K562 (cell line): ENCODE measurements at regions not wholly inside any gene's neighbourhood (a gene's known extent, or its start where the extent isn't known, plus 50 kb on each side); places are given as distances from the start of the nearest gene placed in this dataset.

ENCODE experiments used
- ATAC-seq: fragments of 200-7000 bp; cut with Tn5 transposase; 3 replicates; pipeline ENCODE4 v1.9.1; 2020; ENCODE audit warnings: moderate library complexity
- BruUV-seq: library from RNA; stranded (reverse); fragments of 400-500 nt; replicated peaks from 2 replicates; lab custom pipeline; 2021; lab: Mats Ljungman, UMichigan
- CTCF ChIA-PET: fragments of 300-600 bp; formaldehyde crosslinking; extraction: SDS; loops from one replicate; lab custom pipeline; 2021; ENCODE audit warnings: low intra/inter-chr PET ratio; lab: Yijun Ruan, JAX
- POLR2A ChIA-PET: fragments of 300-600, 350-650 bp; sonication (Branson Sonifier 250); formaldehyde crosslinking; extraction: SDS; loops from one replicate; lab custom pipeline; 2021; ENCODE audit warnings: antibody characterized with exemption, inconsistent platforms; lab: Yijun Ruan, JAX
- DNase-seq, 4 experiments: peaks; one replicate each; pipeline versions ENCODE4 v3.0.0 to v3.0.0-alpha.2; 2011 to 2018; ENCODE audit warnings: low spot score in 3 of 4, mixed read lengths in 3 of 4; ENCODE audit errors: extremely low read depth in 1 of 4
- FAIRE-seq: peaks from 2 replicates; lab custom pipeline; 2011; peaks lifted over from hg19 to GRCh38; lab: Jason Lieb, UNC
- H2AFZ ChIP-seq: 2 replicates; pipeline ENCODE4 v1.6.0; 2011; ENCODE audit warnings: low read depth, low read length, control low read depth, inconsistent platforms
- H3K27ac ChIP-seq: fragments of 200-600 bp; 3 replicates; pipeline ENCODE4 v1.8.0; 2011; ENCODE audit warnings: low read depth, mild to moderate bottlenecking, control low read depth, inconsistent platforms, low read length, moderate library complexity, mixed read lengths; ENCODE audit errors: extremely low read depth
- H3K27me3 ChIP-seq, 2 experiments: fragments of 300-600 bp in 1 of 2; 2 replicates in 1 of 2; 3 replicates in 1 of 2; pipeline versions ENCODE4 v1.6.0 to v1.8.0; 2011; ENCODE audit warnings: inconsistent platforms in 2 of 2, low read length in 2 of 2, mild to moderate bottlenecking in 1 of 2, mixed read lengths in 1 of 2, moderate library complexity in 1 of 2; ENCODE audit not compliant: control insufficient read depth in 2 of 2, insufficient read depth in 2 of 2
- H3K36me3 ChIP-seq: fragments of 300-600 bp; 3 replicates; pipeline ENCODE4 v1.8.0; 2011; ENCODE audit warnings: mild to moderate bottlenecking, low read length, inconsistent platforms; ENCODE audit not compliant: control insufficient read depth, insufficient read depth
- H3K4me1 ChIP-seq, 2 experiments: fragments of 200-600 bp in 1 of 2; replicated peaks in 1 of 2; 2 replicates in 1 of 2; 3 replicates in 1 of 2; pipeline versions ENCODE4 v1.5.1 to v1.8.0; 2011; ENCODE audit warnings: inconsistent platforms in 2 of 2, low read length in 2 of 2, mild to moderate bottlenecking in 1 of 2, mixed read lengths in 1 of 2, moderate library complexity in 1 of 2; ENCODE audit not compliant: control insufficient read depth in 2 of 2, insufficient read depth in 2 of 2
- H3K4me2 ChIP-seq: 2 replicates; pipeline ENCODE4 v1.6.1; 2011; ENCODE audit warnings: low read length, control low read depth, inconsistent platforms, mixed read lengths; ENCODE audit not compliant: insufficient read depth
- H3K4me3 ChIP-seq: fragments of 200-600 bp; sonication (generic), shearing (Covaris generic); 2 replicates; pipeline ENCODE4 v1.5.1; 2016; ENCODE audit warnings: control low read depth, inconsistent platforms
- H3K79me2 ChIP-seq: fragments of 200-600 bp; 3 replicates; pipeline ENCODE4 v1.8.0; 2011; ENCODE audit warnings: low read length, inconsistent platforms; ENCODE audit not compliant: control insufficient read depth, insufficient read depth
- H3K9ac ChIP-seq, 2 experiments: 2 replicates each; pipeline versions ENCODE4 v1.6.0 to v1.6.1; 2011; ENCODE audit warnings: low read depth in 2 of 2, low read length in 2 of 2, control low read depth in 1 of 2, inconsistent platforms in 1 of 2, mild to moderate bottlenecking in 1 of 2, mixed read lengths in 1 of 2; ENCODE audit not compliant: insufficient read depth in 1 of 2
- H3K9me1 ChIP-seq: one replicate; pipeline ENCODE4 v1.6.0; 2011; ENCODE audit warnings: inconsistent platforms, mild to moderate bottlenecking, low read length, moderate library complexity; ENCODE audit not compliant: control insufficient read depth, insufficient read depth
- H3K9me3 ChIP-seq: replicated peaks from 2 replicates; pipeline ENCODE4 v1.5.1; 2011; ENCODE audit warnings: low read depth, low read length, inconsistent platforms; ENCODE audit not compliant: control insufficient read depth, insufficient read depth
- H4K20me1 ChIP-seq: replicated peaks from 2 replicates; pipeline ENCODE4 v1.6.1; 2011; ENCODE audit warnings: low read length, inconsistent platforms, mixed read lengths; ENCODE audit not compliant: control insufficient read depth, insufficient read depth
- KAT8 ChIP-seq: fragments of 450-650 bp; IDR thresholded peaks from 2 replicates; pipeline ENCODE4 v1.6.1; 2016; ENCODE audit warnings: low read depth, mild to moderate bottlenecking
- NR0B1 ChIP-seq: fragments of 450-650 bp; IDR thresholded peaks from one replicate; pipeline ENCODE4 v1.6.1; 2018; ENCODE audit warnings: mild to moderate bottlenecking, moderate library complexity; ENCODE audit not compliant: partially characterized antibody
- POLR2AphosphoS2 ChIP-seq: IDR thresholded peaks from 2 replicates; pipeline ENCODE4 v1.6.1; 2012; ENCODE audit warnings: low read length, improper control_type of control experiment
- in situ Hi-C: fragments of 300-500 bp; cut with MboI; formaldehyde crosslinking; loops from 4 replicates; pipeline ENCODE4 v1.15.0; 2018; ENCODE audit warnings: inconsistent platforms, mixed read lengths
- intact Hi-C: fragments of 100-400 bp; cut with micrococcal nuclease; formaldehyde crosslinking; loops from 2 replicates; pipeline ENCODE4 v1.14.2; 2022
- TF ChIP-seq, protein P1 (sequence below): fragments of 450-650 bp; IDR thresholded peaks from 2 replicates; pipeline ENCODE4 v1.6.1; 2014; ENCODE audit warnings: low read depth, mild to moderate bottlenecking, moderate library complexity, borderline replicate concordance

DNA sequence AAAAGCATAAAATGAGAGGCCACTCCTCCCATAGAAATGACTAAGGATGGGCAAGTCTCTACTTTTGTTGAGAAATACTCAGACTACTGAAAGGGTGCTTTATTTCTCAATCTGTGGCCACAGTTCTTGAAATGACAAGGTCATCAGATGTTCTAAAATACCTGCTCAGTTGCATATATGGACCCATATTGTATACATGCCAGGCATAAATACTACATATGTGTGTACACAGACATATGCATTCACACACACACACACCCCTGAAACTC is 691.5 kb upstream of the SORCS1 start:
- H3K9ac ChIP-seq = no peak overlapping the region
- no peak overlapping the region for H2AFZ ChIP-seq
- no peaks in the 10 kb centered on the region for H3K79me2 ChIP-seq
- no peak for DNase-seq
- H3K4me3 ChIP-seq = no peak overlapping the region
- no peaks in the 10 kb centered on the region for H4K20me1 ChIP-seq
- ChIA-PET CTCF (no interaction called here), POLR2A (no interaction called here)
- intact Hi-C loops = no loop called here
- BruUV-seq = no TSS peak
- no peak for FAIRE-seq
- in situ Hi-C loops = no loop called here
- ATAC-seq = no peak
- no peak overlapping the region for H3K27ac ChIP-seq
- H3K9me3 ChIP-seq = no peaks in the 10 kb centered on the region
- H3K4me1 ChIP-seq = no peaks in the 10 kb centered on the region
- H3K4me2 ChIP-seq = no peak overlapping the region
- H3K27me3 ChIP-seq = no peaks in the 10 kb centered on the region
- TF ChIP-seq POLR2AphosphoS2 (no peak), NR0B1 (no peak), KAT8 (no peak)
- TF ChIP-seq, protein P1, sequence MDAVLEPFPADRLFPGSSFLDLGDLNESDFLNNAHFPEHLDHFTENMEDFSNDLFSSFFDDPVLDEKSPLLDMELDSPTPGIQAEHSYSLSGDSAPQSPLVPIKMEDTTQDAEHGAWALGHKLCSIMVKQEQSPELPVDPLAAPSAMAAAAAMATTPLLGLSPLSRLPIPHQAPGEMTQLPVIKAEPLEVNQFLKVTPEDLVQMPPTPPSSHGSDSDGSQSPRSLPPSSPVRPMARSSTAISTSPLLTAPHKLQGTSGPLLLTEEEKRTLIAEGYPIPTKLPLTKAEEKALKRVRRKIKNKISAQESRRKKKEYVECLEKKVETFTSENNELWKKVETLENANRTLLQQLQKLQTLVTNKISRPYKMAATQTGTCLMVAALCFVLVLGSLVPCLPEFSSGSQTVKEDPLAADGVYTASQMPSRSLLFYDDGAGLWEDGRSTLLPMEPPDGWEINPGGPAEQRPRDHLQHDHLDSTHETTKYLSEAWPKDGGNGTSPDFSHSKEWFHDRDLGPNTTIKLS = no peak
- no peaks in the 10 kb centered on the region for H3K36me3 ChIP-seq
- no peaks in the 10 kb centered on the region for H3K9me1 ChIP-seq
